ENCODE measurements at regions not wholly inside any gene's neighbourhood (a gene's known extent, or its start where the extent isn't known, plus 50 kb on each side); places are given as distances from the start of the nearest gene placed in this dataset.
A peak's percentile ranks its signal among the peaks of the same experiment; 100 is the strongest.

GRCh38 chr6:25218346-25218745 is 60.8 kb upstream of the CARMIL1 start:
- no peak overlapping the region for H3K4me3 ChIP-seq (ENCODE audit: low read depth, low read length)
- peak in 1 of 6 donors; percentile 34 for DNase-seq (ENCODE audit: low read depth in 4 of 6, low spot score in 6 of 6)
- H3K9me3 ChIP-seq (ENCODE audit: control insufficient read depth, insufficient read depth, low read length) = no peaks in the 10 kb centered on the region
- no peaks in the 10 kb centered on the region for H3K36me3 ChIP-seq (ENCODE audit: control insufficient read depth, insufficient read depth, low read length)
- no peaks in the 10 kb centered on the region for H3K27me3 ChIP-seq (ENCODE audit: control insufficient read depth, insufficient read depth, low read length)
- 57% methylated on average over 24 of the region's 24 CpGs for WGBS (ENCODE audit: insufficient coverage)
- H3K4me1 ChIP-seq (ENCODE audit: control insufficient read depth, insufficient read depth, low read length) = peaks cover 10% of the 10 kb centered on the region
- H3K27ac ChIP-seq (ENCODE audit: low read depth, low read length) = no peak overlapping the region

GRCh38 chr6:25219216-25219916 is 59.8 kb upstream of the CARMIL1 start:
- no CpG with 5 or more reads among the region's 1 CpG for WGBS (ENCODE audit: insufficient coverage)

GRCh38 chr6:25219917-25220278 is 59.3 kb upstream of the CARMIL1 start:
- DNase-seq (ENCODE audit: low read depth in 4 of 6, low spot score in 6 of 6) = peak in 1 of 6 donors; percentile 5
- no peak overlapping the region for H3K27ac ChIP-seq (ENCODE audit: low read depth, low read length)
- H3K4me3 ChIP-seq (ENCODE audit: low read depth, low read length) = no peak overlapping the region
- WGBS (ENCODE audit: insufficient coverage) = no CpG with 5 or more reads among the region's 2 CpGs
- no peaks in the 10 kb centered on the region for H3K27me3 ChIP-seq (ENCODE audit: control insufficient read depth, insufficient read depth, low read length)
- H3K4me1 ChIP-seq (ENCODE audit: control insufficient read depth, insufficient read depth, low read length) = peaks cover 10% of the 10 kb centered on the region
- no peaks in the 10 kb centered on the region for H3K36me3 ChIP-seq (ENCODE audit: control insufficient read depth, insufficient read depth, low read length)
- no peaks in the 10 kb centered on the region for H3K9me3 ChIP-seq (ENCODE audit: control insufficient read depth, insufficient read depth, low read length)

More at GRCh38 chr6:25219216-25219916, 59.8 kb upstream of the CARMIL1 start:
- peaks cover 10% of the 10 kb centered on the region for H3K4me1 ChIP-seq (ENCODE audit: control insufficient read depth, insufficient read depth, low read length)
- no peak overlapping the region for H3K4me3 ChIP-seq (ENCODE audit: low read depth, low read length)
- no peaks in the 10 kb centered on the region for H3K36me3 ChIP-seq (ENCODE audit: control insufficient read depth, insufficient read depth, low read length)
- no peaks in the 10 kb centered on the region for H3K27me3 ChIP-seq (ENCODE audit: control insufficient read depth, insufficient read depth, low read length)
- DNase-seq (ENCODE audit: low read depth in 4 of 6, low spot score in 6 of 6) = peak in 2 of 6 donors; percentile 45 to 49
- no peak overlapping the region for H3K27ac ChIP-seq (ENCODE audit: low read depth, low read length)
- H3K9me3 ChIP-seq (ENCODE audit: control insufficient read depth, insufficient read depth, low read length) = no peaks in the 10 kb centered on the region

GRCh38 chr6:25220857-25221256 is 58.3 kb upstream of the CARMIL1 start:
- Histone ChIP-seq H3K4me3 (ENCODE audit: low read depth, low read length) (no peak overlapping the region), H3K4me1 (ENCODE audit: control insufficient read depth, insufficient read depth, low read length) (peaks cover 10% of the 10 kb centered on the region), H3K27me3 (ENCODE audit: control insufficient read depth, insufficient read depth, low read length) (no peaks in the 10 kb centered on the region), H3K27ac (ENCODE audit: low read depth, low read length) (no peak overlapping the region), H3K36me3 (ENCODE audit: control insufficient read depth, insufficient read depth, low read length) (no peaks in the 10 kb centered on the region), H3K9me3 (ENCODE audit: control insufficient read depth, insufficient read depth, low read length) (no peaks in the 10 kb centered on the region)
- no peak for DNase-seq (ENCODE audit: low read depth in 4 of 6, low spot score in 6 of 6)
- no CpG with 5 or more reads among the region's 1 CpG for WGBS (ENCODE audit: insufficient coverage)

- DNase-seq (ENCODE audit: low read depth in 4 of 6, low spot score in 6 of 6) = no peak
- H3K9me3 ChIP-seq (ENCODE audit: control insufficient read depth, insufficient read depth, low read length) = no peaks in the 10 kb centered on the region
- no peak overlapping the region for H3K27ac ChIP-seq (ENCODE audit: low read depth, low read length)
- H3K4me3 ChIP-seq (ENCODE audit: low read depth, low read length) = no peak overlapping the region
- H3K27me3 ChIP-seq (ENCODE audit: control insufficient read depth, insufficient read depth, low read length) = no peaks in the 10 kb centered on the region
- peaks cover 10% of the 10 kb centered on the region for H3K4me1 ChIP-seq (ENCODE audit: control insufficient read depth, insufficient read depth, low read length)
- H3K36me3 ChIP-seq (ENCODE audit: control insufficient read depth, insufficient read depth, low read length) = no peaks in the 10 kb centered on the region
These were observed 57.0 kb upstream of the CARMIL1 start for GRCh38 chr6:25222006-25222678.

GRCh38 chr6:25223490-25223991 is 55.6 kb upstream of the CARMIL1 start:
- DNase-seq (ENCODE audit: low read depth in 4 of 6, low spot score in 6 of 6) = peak; percentile 58 to 96 (median 80)
- 14% methylated on average over 1 of the region's 4 CpGs for WGBS (ENCODE audit: insufficient coverage)
- H3K4me3 ChIP-seq (ENCODE audit: low read depth, low read length) = peak overlapping the region; percentile 13
- H3K4me1 ChIP-seq (ENCODE audit: control insufficient read depth, insufficient read depth, low read length) = peaks cover under 1% of the 10 kb centered on the region
- H3K27ac ChIP-seq (ENCODE audit: low read depth, low read length) = no peak overlapping the region
- H3K27me3 ChIP-seq (ENCODE audit: control insufficient read depth, insufficient read depth, low read length) = no peaks in the 10 kb centered on the region
- H3K36me3 ChIP-seq (ENCODE audit: control insufficient read depth, insufficient read depth, low read length) = no peaks in the 10 kb centered on the region
- H3K9me3 ChIP-seq (ENCODE audit: control insufficient read depth, insufficient read depth, low read length) = no peaks in the 10 kb centered on the region

- no peaks in the 10 kb centered on the region for H3K27me3 ChIP-seq (ENCODE audit: control insufficient read depth, insufficient read depth, low read length)
- 90% methylated on average over 2 of the region's 4 CpGs for WGBS (ENCODE audit: insufficient coverage)
- no peaks in the 10 kb centered on the region for H3K4me1 ChIP-seq (ENCODE audit: control insufficient read depth, insufficient read depth, low read length)
- H3K27ac ChIP-seq (ENCODE audit: low read depth, low read length) = no peak overlapping the region
- no peaks in the 10 kb centered on the region for H3K9me3 ChIP-seq (ENCODE audit: control insufficient read depth, insufficient read depth, low read length)
- H3K36me3 ChIP-seq (ENCODE audit: control insufficient read depth, insufficient read depth, low read length) = no peaks in the 10 kb centered on the region
- no peak overlapping the region for H3K4me3 ChIP-seq (ENCODE audit: low read depth, low read length)
- DNase-seq (ENCODE audit: low read depth in 4 of 6, low spot score in 6 of 6) = no peak
These were observed 54.9 kb upstream of the CARMIL1 start for GRCh38 chr6:25224242-25224641.

- DNase-seq (ENCODE audit: low read depth in 4 of 6, low spot score in 6 of 6) = no peak
- H3K36me3 ChIP-seq (ENCODE audit: control insufficient read depth, insufficient read depth, low read length) = no peaks in the 10 kb centered on the region
These were observed 51.3 kb upstream of the CARMIL1 start for GRCh38 chr6:25227854-25228253.

More at GRCh38 chr6:25227854-25228253, 51.3 kb upstream of the CARMIL1 start:
- H3K27me3 ChIP-seq (ENCODE audit: control insufficient read depth, insufficient read depth, low read length) = no peaks in the 10 kb centered on the region
- no peak overlapping the region for H3K27ac ChIP-seq (ENCODE audit: low read depth, low read length)
- no peak overlapping the region for H3K4me3 ChIP-seq (ENCODE audit: low read depth, low read length)
- H3K4me1 ChIP-seq (ENCODE audit: control insufficient read depth, insufficient read depth, low read length) = peaks cover 3% of the 10 kb centered on the region
- H3K9me3 ChIP-seq (ENCODE audit: control insufficient read depth, insufficient read depth, low read length) = no peaks in the 10 kb centered on the region
